HUES48 (cell line): ENCODE measurements at regions not wholly inside any gene's neighbourhood (a gene's known extent, or its start where the extent isn't known, plus 50 kb on each side); places are given as distances from the start of the nearest gene placed in this dataset.

Experiments
- H3K27ac ChIP-seq: one replicate; pipeline ENCODE4 v1.7.0; 2013; ENCODE audit warnings: low read depth, low read length, inconsistent platforms
- H3K27me3 ChIP-seq: 2 replicates; pipeline ENCODE4 v1.6.1; 2013; ENCODE audit warnings: mild to moderate bottlenecking, low read length; ENCODE audit not compliant: control insufficient read depth, insufficient read depth
- H3K36me3 ChIP-seq: 2 replicates; pipeline ENCODE4 v1.6.1; 2013; ENCODE audit warnings: low read length; ENCODE audit not compliant: control insufficient read depth, insufficient read depth
- H3K4me1 ChIP-seq: 2 replicates; pipeline ENCODE4 v1.6.1; 2013; ENCODE audit warnings: mild to moderate bottlenecking, low read length; ENCODE audit not compliant: control insufficient read depth, insufficient read depth
- H3K4me3 ChIP-seq: 2 replicates; pipeline ENCODE4 v1.5.1; 2013; ENCODE audit warnings: mild to moderate bottlenecking, low read depth, low read length
- H3K9ac ChIP-seq: 2 replicates; pipeline ENCODE4 v1.6.1; 2013; ENCODE audit warnings: mild to moderate bottlenecking, low read depth, low read length, moderate library complexity
- H3K9me3 ChIP-seq: 2 replicates; pipeline ENCODE4 v1.6.1; 2013; ENCODE audit warnings: low read length; ENCODE audit not compliant: control insufficient read depth, insufficient read depth

GRCh38 chr2:5548991-5549715 lies 143.0 kb upstream of the SOX11 start:
- H3K9ac ChIP-seq, result no peak overlapping the region
- H3K4me3 ChIP-seq, result no peak overlapping the region
- H3K4me1 ChIP-seq, result peaks cover 10% of the 10 kb centered on the region; the same call in 1 of the 2 replicates

GRCh38 chr2:5549771-5550170 lies 142.4 kb upstream of the SOX11 start:
- Histone ChIP-seq H3K27me3 (no peaks in the 10 kb centered on the region), H3K27ac (no peak overlapping the region), H3K9me3 (peaks cover 3% of the 10 kb centered on the region; the same call in 1 of the 2 replicates), H3K9ac (no peak overlapping the region), H3K36me3 (no peaks in the 10 kb centered on the region), H3K4me3 (no peak overlapping the region), H3K4me1 (peaks cover 10% of the 10 kb centered on the region; the same call in 1 of the 2 replicates)

More at GRCh38 chr2:5548991-5549715, 143.0 kb upstream of the SOX11 start:
- Histone ChIP-seq H3K27ac (no peak overlapping the region), H3K27me3 (no peaks in the 10 kb centered on the region), H3K9me3 (peaks cover 9% of the 10 kb centered on the region), H3K36me3 (no peaks in the 10 kb centered on the region)

- Histone ChIP-seq H3K27ac (no peak overlapping the region), H3K9ac (no peak overlapping the region), H3K4me1 (no peaks in the 10 kb centered on the region), H3K4me3 (no peak overlapping the region), H3K36me3 (no peaks in the 10 kb centered on the region), H3K9me3 (no peaks in the 10 kb centered on the region; the same call in 1 of the 2 replicates), H3K27me3 (no peaks in the 10 kb centered on the region)
Measured at GRCh38 chr2:5555636-5556035, 136.5 kb upstream of the SOX11 start.

DNA sequence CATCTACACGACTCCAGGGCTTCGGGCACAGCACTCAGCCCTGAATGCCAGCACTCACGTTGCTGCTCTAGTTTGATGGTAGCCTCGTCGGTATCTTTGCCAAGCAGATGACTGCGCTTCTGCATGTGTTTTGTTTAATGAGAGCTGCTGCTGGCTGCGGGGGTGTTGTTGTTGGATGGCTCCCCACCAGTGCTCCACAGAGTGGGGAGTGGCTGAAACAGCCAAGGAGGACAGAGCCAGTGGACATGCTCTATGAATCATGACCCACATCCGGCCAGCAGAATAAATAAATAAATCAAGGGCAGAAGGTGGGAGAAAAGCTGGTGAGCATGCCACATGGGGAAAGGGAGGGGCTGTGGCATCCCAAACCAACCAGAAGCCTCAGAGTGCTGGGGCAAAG lies 131.2 kb upstream of the SOX11 start:
- no peak overlapping the region for H3K9ac ChIP-seq
- no peak overlapping the region for H3K4me3 ChIP-seq
- no peaks in the 10 kb centered on the region; the same call in 1 of the 2 replicates for H3K9me3 ChIP-seq
- H3K27me3 ChIP-seq, result no peaks in the 10 kb centered on the region
- no peaks in the 10 kb centered on the region for H3K36me3 ChIP-seq
- H3K27ac ChIP-seq, result no peak overlapping the region
- H3K4me1 ChIP-seq, result no peaks in the 10 kb centered on the region

DNA sequence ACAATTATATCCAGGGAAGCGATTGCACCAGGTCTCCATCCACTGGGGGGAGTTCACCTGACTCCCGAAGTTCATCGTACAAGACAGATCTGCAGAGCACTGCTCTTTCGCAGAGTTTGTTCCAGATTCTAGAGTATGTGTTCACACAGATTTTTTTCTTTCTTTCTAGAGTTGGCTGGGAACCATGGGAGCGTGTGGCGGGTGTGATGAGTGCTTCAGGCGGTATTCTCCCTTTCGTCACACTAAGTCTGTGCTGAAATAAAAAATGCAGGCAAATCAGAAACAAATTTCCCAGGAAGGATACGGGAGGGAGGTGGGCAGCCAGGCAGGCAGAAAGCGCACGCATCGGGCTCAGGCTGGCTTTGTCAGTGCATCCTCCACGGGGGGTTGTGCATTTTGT lies 129.8 kb upstream of the SOX11 start:
- Histone ChIP-seq H3K9me3 (no peaks in the 10 kb centered on the region; the same call in 1 of the 2 replicates), H3K4me1 (no peaks in the 10 kb centered on the region), H3K27ac (no peak overlapping the region), H3K27me3 (no peaks in the 10 kb centered on the region), H3K4me3 (no peak overlapping the region), H3K36me3 (no peaks in the 10 kb centered on the region), H3K9ac (no peak overlapping the region)

- no peak overlapping the region for H3K4me3 ChIP-seq
- no peaks in the 10 kb centered on the region; the same call in 1 of the 2 replicates for H3K9me3 ChIP-seq
Measured at GRCh38 chr2:5562865-5563264, 129.3 kb upstream of the SOX11 start.

GRCh38 chr2:5563411-5563810 lies 128.8 kb upstream of the SOX11 start:
- H3K9ac ChIP-seq, result no peak overlapping the region
- no peak overlapping the region for H3K4me3 ChIP-seq
- no peaks in the 10 kb centered on the region; the same call in 1 of the 2 replicates for H3K9me3 ChIP-seq
- no peaks in the 10 kb centered on the region for H3K27me3 ChIP-seq
- H3K27ac ChIP-seq, result no peak overlapping the region
- H3K36me3 ChIP-seq, result no peaks in the 10 kb centered on the region
- H3K4me1 ChIP-seq, result peaks cover 8% of the 10 kb centered on the region

More at GRCh38 chr2:5562865-5563264, 129.3 kb upstream of the SOX11 start:
- H3K9ac ChIP-seq, result no peak overlapping the region
- no peaks in the 10 kb centered on the region for H3K27me3 ChIP-seq
- no peak overlapping the region for H3K27ac ChIP-seq
- no peaks in the 10 kb centered on the region for H3K36me3 ChIP-seq
- H3K4me1 ChIP-seq, result peaks cover 3% of the 10 kb centered on the region

DNA sequence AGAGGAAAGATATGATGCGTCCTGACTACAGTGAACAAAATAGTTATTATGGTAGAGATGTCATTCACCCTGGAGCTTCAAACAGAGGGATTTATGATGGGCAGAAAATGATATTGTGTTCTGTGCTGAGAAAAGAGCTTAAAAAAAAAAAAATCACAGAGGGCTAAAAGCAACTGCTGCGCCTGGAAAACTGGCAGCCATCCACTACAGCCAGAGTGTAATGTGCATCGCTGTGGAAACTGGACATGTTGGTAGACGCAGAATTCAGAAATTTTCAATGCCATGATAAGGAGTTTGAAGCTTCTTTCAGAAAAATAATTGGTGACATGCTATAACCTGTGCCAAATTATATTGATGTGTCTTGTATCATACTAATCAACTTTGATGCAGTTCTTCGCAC lies 122.9 kb upstream of the SOX11 start:
- Histone ChIP-seq H3K9me3 (no peaks in the 10 kb centered on the region), H3K27me3 (no peaks in the 10 kb centered on the region), H3K27ac (no peak overlapping the region), H3K36me3 (no peaks in the 10 kb centered on the region), H3K4me1 (peaks cover 8% of the 10 kb centered on the region), H3K4me3 (no peak overlapping the region), H3K9ac (no peak overlapping the region)

- Histone ChIP-seq H3K9ac (no peak overlapping the region), H3K36me3 (no peaks in the 10 kb centered on the region), H3K4me3 (no peak overlapping the region), H3K27me3 (no peaks in the 10 kb centered on the region), H3K4me1 (no peaks in the 10 kb centered on the region), H3K27ac (no peak overlapping the region), H3K9me3 (no peaks in the 10 kb centered on the region)
Measured at GRCh38 chr2:5576015-5576414, 116.2 kb upstream of the SOX11 start.

DNA sequence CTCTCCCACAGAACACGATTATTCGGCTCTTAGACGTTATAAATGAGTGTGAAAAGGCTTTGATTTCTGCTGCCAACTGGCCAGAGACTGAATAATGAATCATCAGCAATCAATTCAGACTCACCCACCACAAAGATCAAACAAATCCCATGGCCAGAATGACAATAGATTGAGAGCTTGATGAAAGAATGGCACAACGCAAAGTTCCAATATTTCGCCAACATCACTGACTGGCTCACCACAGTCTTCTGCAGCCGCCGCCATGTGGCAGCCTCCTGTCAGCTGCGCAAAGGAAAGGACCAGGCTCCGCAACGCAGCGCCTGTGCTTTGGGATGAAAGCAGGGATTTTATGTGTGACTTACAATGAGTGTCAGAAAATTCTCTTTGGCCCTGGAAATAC lies 104.4 kb upstream of the SOX11 start:
- Histone ChIP-seq H3K4me3 (no peak overlapping the region), H3K9me3 (no peaks in the 10 kb centered on the region), H3K27ac (no peak overlapping the region), H3K36me3 (no peaks in the 10 kb centered on the region), H3K27me3 (no peaks in the 10 kb centered on the region), H3K9ac (no peak overlapping the region), H3K4me1 (no peaks in the 10 kb centered on the region)

DNA sequence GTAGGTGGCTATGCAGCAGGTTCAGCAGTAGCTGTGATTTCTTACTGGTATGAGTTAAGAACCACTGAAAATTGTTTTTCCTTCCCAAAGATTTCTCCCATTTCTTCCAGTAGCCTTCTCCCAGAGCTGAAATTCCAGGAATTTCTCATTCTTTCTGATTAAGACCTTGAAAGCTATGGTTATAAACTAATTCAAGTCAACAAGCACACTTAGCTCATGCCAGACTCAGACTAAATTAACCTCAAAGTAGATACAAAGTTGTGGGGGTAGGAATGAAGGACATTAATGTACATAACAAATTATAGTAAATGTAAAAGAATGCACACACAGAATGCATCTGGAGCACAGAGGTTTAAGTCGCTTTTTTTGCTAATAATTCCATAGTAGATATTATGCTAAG lies 103.6 kb upstream of the SOX11 start:
- Histone ChIP-seq H3K27ac (no peak overlapping the region), H3K9ac (no peak overlapping the region), H3K4me3 (no peak overlapping the region), H3K27me3 (no peaks in the 10 kb centered on the region), H3K9me3 (no peaks in the 10 kb centered on the region), H3K4me1 (no peaks in the 10 kb centered on the region), H3K36me3 (no peaks in the 10 kb centered on the region)
